GM18505 (cell line): ENCODE measurements at regions not wholly inside any gene's neighbourhood (a gene's known extent, or its start where the extent isn't known, plus 50 kb on each side); places are given as distances from the start of the nearest gene placed in this dataset.

Source experiments
- ATAC-seq: cut with Tn5 transposase; IDR thresholded peaks from one replicate; pipeline ENCODE4 v1.9.1; 2021; ENCODE audit not compliant: unreplicated experiment
- POLR2A ChIP-seq: IDR thresholded peaks from 4 replicates; pipeline ENCODE4 v1.6.1; 2011; ENCODE audit warnings: borderline replicate concordance; ENCODE audit not compliant: insufficient read depth, insufficient read length; ENCODE audit errors: extremely low read depth

- no peak for TF ChIP-seq POLR2A
- ATAC-seq: no peak
Observed at GRCh38 chr18:40415176-40415791, 1539.8 kb upstream of the PIK3C3 start.

- ATAC-seq: no peak
- no peak for TF ChIP-seq POLR2A
Observed at GRCh38 chr18:40414155-40414754, 1540.8 kb upstream of the PIK3C3 start.

GRCh38 chr18:40413160-40413559 lies 1541.9 kb upstream of the PIK3C3 start:
- no peak for TF ChIP-seq POLR2A
- no peak for ATAC-seq

GRCh38 chr18:40412410-40412809 lies 1542.6 kb upstream of the PIK3C3 start:
- no peak for TF ChIP-seq POLR2A
- no peak for ATAC-seq

- TF ChIP-seq POLR2A: no peak
- no peak for ATAC-seq
Observed at GRCh38 chr18:40407909-40408308, 1547.1 kb upstream of the PIK3C3 start.

- ATAC-seq: no peak
- TF ChIP-seq POLR2A: no peak
Observed at GRCh38 chr18:40404284-40404683, 1550.8 kb upstream of the PIK3C3 start.

GRCh38 chr18:40402052-40402451 lies 1553.0 kb upstream of the PIK3C3 start:
- no peak for ATAC-seq

GRCh38 chr18:40388121-40388520 lies 1566.9 kb upstream of the PIK3C3 start:
- no peak for ATAC-seq
- no peak for TF ChIP-seq POLR2A

More at GRCh38 chr18:40402052-40402451, 1553.0 kb upstream of the PIK3C3 start:
- no peak for TF ChIP-seq POLR2A

GRCh38 chr18:40387130-40387787 lies 1567.8 kb upstream of the PIK3C3 start:
- TF ChIP-seq POLR2A: no peak

GRCh38 chr18:40382197-40382596 lies 1572.8 kb upstream of the PIK3C3 start:
- no peak for ATAC-seq
- TF ChIP-seq POLR2A: no peak

More at GRCh38 chr18:40387130-40387787, 1567.8 kb upstream of the PIK3C3 start:
- no peak for ATAC-seq

GRCh38 chr18:40380686-40381439 lies 1574.2 kb upstream of the PIK3C3 start:
- ATAC-seq: no peak
- TF ChIP-seq POLR2A: no peak

GRCh38 chr18:40375837-40376236 lies 1579.2 kb upstream of the PIK3C3 start:
- no peak for ATAC-seq

GRCh38 chr18:40371673-40372072 lies 1583.4 kb upstream of the PIK3C3 start:
- no peak for ATAC-seq
- no peak for TF ChIP-seq POLR2A

More at GRCh38 chr18:40375837-40376236, 1579.2 kb upstream of the PIK3C3 start:
- no peak for TF ChIP-seq POLR2A
